ENCODE measurements at regions not wholly inside any gene's neighbourhood (a gene's known extent, or its start where the extent isn't known, plus 50 kb on each side); places are given as distances from the start of the nearest gene placed in this dataset.

- intact Hi-C loops (cut with DNase I; ENCODE audit: low total_unique reads) = no loop called here
- DNase-seq = no peak
- Histone ChIP-seq H3K27ac (no peak overlapping the region), H3K9me3 (peaks cover 0 to 7% (median 0%) of the 10 kb centered on the region in 8 donors), H3K4me1 (no peaks in the 10 kb centered on the region), H3K4me3 (no peak overlapping the region), H3K36me3 (no peaks in the 10 kb centered on the region), H3K27me3 (replicated peaks in 1 of 7) (no peaks in the 10 kb centered on the region)
- no peak for TF ChIP-seq CTCF (IDR thresholded peaks at IDR 0.05 in 8 of 11, conservative IDR thresholded peaks at IDR 0.05 in 3 of 11)
- no peak for TF ChIP-seq POLR2AphosphoS5 (IDR thresholded peaks at IDR 0.05)
- no peak for TF ChIP-seq POLR2A (IDR thresholded peaks at IDR 0.05)
These were observed 1367.5 kb upstream of the PCDH9 start for GRCh38 chr13:68597641-68598040.

- Histone ChIP-seq H3K9me3 (peaks cover 0 to 6% (median 0%) of the 10 kb centered on the region in 8 donors), H3K27ac (no peak overlapping the region), H3K4me1 (no peaks in the 10 kb centered on the region), H3K27me3 (replicated peaks in 1 of 7) (no peaks in the 10 kb centered on the region), H3K36me3 (no peaks in the 10 kb centered on the region), H3K4me3 (no peak overlapping the region)
- TF ChIP-seq CTCF (IDR thresholded peaks at IDR 0.05 in 8 of 11, conservative IDR thresholded peaks at IDR 0.05 in 3 of 11) (no peak), POLR2A (IDR thresholded peaks at IDR 0.05) (no peak), POLR2AphosphoS5 (IDR thresholded peaks at IDR 0.05) (no peak)
- WGBS, 5 donors = 47 to 77% (median 61%) methylated on average over 4 of the region's 4 CpGs
- intact Hi-C loops (cut with DNase I; ENCODE audit: low total_unique reads) = no loop called here
- no peak for DNase-seq
These were observed 1358.5 kb upstream of the PCDH9 start for GRCh38 chr13:68588623-68589022.

DNA sequence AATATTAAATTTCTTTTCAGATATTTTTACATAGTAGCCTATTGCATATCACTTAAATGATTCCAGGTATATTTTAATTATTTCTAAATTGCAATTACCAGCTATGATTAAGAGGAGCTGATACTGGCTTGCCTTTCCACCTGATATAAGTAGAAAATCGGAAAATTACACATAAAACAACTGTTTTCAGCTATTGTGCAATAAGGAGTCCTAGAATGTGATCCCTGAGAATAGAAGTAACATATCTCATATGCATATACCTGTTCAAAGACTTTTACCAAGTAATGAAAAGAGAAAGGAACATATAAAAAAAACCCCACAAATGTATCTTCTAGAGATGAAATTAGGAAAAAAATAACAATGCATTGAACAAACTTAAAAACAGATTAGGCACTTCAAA is 1354.6 kb upstream of the PCDH9 start:
- no peak for TF ChIP-seq POLR2A (IDR thresholded peaks at IDR 0.05)
- no peak for TF ChIP-seq POLR2AphosphoS5 (IDR thresholded peaks at IDR 0.05)
- no peak for TF ChIP-seq CTCF (IDR thresholded peaks at IDR 0.05 in 8 of 11, conservative IDR thresholded peaks at IDR 0.05 in 3 of 11)
- Histone ChIP-seq H3K27ac (no peak overlapping the region), H3K36me3 (no peaks in the 10 kb centered on the region), H3K4me3 (no peak overlapping the region), H3K4me1 (no peaks in the 10 kb centered on the region), H3K9me3 (peaks cover 0 to 16% (median 2%) of the 10 kb centered on the region in 8 donors), H3K27me3 (replicated peaks in 1 of 7) (no peaks in the 10 kb centered on the region)
- intact Hi-C loops (cut with DNase I; ENCODE audit: low total_unique reads) = no loop called here
- WGBS, 5 donors = 51 to 63% (median 55%) methylated on average over 1 of the region's 1 CpG
- no peak for DNase-seq

DNA sequence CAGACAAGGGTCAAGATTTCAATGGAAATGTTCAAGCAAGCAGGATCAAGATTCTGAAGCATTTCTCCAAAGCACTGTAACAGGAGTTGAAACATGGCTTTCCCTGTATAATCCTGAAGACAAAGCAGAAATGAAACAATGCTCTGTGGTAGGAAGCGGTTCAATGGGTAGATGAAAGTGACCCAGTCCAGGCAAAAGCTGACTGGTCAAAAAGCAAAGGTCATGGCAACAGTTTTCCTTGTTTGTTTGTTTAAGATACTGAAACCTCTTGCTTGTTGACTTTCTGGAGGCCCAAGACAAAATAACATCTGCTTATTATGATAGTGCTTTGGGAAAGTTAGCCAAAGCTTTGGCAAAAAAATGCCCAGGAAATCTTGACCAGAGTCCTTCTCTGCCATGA is 1343.9 kb upstream of the PCDH9 start:
- 71 to 91% (median 79%) methylated on average over 1 of the region's 1 CpG for WGBS, 5 donors
- H3K4me1 ChIP-seq = no peaks in the 10 kb centered on the region
- H3K36me3 ChIP-seq = no peaks in the 10 kb centered on the region
- TF ChIP-seq CTCF (IDR thresholded peaks at IDR 0.05 in 8 of 11, conservative IDR thresholded peaks at IDR 0.05 in 3 of 11) (no peak), POLR2AphosphoS5 (IDR thresholded peaks at IDR 0.05) (no peak), POLR2A (IDR thresholded peaks at IDR 0.05) (no peak)
- H3K9me3 ChIP-seq = peaks cover 0 to 5% (median 0%) of the 10 kb centered on the region in 8 donors
- no peak overlapping the region for H3K4me3 ChIP-seq
- DNase-seq = no peak
- H3K27me3 ChIP-seq (replicated peaks in 1 of 7) = no peaks in the 10 kb centered on the region
- no peak overlapping the region for H3K27ac ChIP-seq
- intact Hi-C loops (cut with DNase I; ENCODE audit: low total_unique reads) = no loop called here

Measured in spleen (tissue), 11 donors.